NCI-H1105 treated with DMSO at 0.1 percent for 48 hours (cell line): ENCODE measurements at regions not wholly inside any gene's neighbourhood (a gene's known extent, or its start where the extent isn't known, plus 50 kb on each side); places are given as distances from the start of the nearest gene placed in this dataset.
A peak's percentile ranks its signal among the peaks of the same experiment; 100 is the strongest.

Source experiments
- DNase-seq: peaks from one replicate; lab custom pipeline; 2025; lab: John Stamatoyannopoulos, UW

DNA sequence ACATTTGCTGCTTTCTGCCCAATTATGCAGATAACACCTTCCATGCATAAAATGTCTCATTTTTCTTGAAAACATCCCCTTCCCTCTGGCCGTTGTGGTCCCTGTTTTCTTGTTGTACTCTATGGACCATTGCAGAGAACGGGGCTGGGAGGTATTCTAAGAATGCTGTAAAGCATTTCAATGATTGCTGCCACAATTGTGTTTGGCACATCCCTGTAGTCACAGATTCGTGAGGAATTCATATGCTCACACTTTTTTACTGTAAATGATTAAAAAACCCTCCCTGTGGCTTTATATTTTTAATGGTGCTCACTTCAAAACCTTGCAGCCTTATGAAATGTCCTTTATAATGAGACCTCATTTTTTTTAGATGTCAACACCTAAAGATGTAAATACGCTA is 207.2 kb upstream of the GBE1 start:
- DNase-seq = no peak

DNA sequence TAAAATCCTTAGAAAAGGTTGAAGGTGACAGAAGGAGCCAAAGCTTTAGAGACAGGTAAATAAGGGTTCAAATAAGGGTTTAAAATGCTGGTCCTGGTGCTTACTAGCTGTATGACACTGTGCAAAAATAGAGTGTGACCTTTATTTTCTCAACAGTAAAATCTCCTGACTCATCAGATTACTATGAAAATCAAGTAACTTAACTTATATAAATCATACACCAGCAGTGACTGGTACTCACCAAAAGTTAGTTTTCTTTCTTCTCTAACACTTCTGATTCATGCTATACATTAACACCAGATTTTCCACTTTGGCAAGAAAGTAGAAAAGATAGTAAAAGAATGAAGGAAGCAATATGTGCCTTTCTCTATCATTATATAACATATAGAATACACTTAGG is 205.9 kb upstream of the GBE1 start:
- DNase-seq = no peak

DNA sequence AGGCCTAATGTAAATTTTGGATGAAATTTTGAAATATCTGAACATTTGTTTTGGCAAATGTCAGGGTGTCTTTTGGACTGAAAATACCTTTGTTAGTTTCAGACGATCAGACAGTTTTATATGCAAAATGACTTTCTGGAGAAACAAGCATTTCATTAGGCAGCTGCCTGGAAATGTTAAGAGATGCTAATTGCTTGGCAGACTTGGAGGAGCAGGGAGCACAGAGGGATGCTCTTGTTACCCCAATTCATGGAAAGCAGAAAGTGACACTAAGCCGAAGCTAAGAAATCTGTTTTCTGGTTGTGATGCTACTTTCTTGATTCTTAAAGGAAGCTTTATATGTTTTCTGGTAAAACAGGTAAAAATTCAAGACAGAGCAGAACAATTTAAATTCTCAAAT is 204.3 kb upstream of the GBE1 start:
- DNase-seq = no peak

DNA sequence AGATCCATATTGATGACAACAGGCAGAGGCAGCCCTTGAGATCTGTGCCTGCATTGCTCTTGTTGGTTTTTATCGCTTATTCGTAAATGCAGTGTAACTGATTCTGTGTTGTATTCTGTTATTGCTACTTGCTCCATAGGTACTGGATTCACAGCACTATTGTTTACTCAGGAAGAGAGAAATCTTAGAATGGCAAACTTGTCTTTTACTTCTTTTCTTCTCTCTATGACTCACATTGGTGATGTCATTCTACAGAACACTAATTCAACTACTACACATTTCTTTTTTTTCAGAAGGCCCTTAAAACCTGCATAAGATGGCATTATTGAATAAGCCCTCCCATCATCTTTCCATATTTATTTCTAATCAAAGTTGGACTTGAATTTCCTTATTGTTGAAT is 201.0 kb upstream of the GBE1 start:
- no peak for DNase-seq

DNA sequence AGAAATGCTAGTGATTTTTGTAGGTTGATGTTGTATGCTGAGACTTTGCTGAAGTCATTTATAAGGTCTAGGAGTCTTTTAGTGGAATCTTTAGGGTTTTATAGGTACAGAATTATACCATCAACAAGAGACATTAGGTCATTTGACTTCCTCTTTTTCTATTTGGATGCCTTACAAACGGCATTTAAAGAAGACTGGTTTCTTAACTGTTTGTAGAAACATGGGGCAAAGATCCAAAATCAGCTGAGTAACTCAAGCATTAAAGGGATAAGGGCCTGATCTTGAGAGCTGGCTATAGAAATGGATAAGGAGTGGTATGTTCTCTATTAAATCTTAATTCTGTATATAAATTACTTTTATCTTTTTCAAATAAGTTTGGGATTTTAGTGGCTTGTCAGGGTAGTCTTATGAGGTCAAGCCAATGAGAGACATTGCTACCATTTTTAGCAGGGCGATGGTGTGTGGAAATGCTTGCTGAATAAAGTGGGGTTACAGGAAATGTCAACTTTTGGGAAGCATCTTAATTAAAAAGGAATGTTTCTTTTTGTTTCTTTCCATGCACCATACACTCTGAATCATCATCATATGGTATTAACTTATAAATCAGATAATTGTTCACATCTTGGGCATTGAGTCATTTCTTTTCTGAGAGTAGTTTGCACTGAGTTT is 197.7 kb upstream of the GBE1 start:
- no peak for DNase-seq

DNA sequence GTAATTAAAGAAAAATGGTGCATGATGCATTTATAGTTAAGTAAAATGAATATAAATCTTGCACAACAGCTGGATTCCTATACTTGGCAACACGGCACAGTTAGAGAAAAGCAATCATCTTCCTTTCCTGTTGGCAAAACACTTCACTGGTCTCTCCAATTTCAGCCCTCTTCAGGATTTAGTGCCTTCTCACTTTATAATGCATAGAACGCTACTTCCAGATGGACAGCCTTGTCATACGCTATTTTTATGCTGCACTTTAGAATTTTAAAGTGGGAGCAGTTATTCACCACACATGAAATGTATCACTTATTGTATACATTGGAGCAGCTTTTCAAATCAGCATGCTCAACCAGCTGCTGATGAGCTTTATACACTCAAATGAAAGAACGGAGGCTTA is 194.4 kb upstream of the GBE1 start:
- no peak for DNase-seq

DNA sequence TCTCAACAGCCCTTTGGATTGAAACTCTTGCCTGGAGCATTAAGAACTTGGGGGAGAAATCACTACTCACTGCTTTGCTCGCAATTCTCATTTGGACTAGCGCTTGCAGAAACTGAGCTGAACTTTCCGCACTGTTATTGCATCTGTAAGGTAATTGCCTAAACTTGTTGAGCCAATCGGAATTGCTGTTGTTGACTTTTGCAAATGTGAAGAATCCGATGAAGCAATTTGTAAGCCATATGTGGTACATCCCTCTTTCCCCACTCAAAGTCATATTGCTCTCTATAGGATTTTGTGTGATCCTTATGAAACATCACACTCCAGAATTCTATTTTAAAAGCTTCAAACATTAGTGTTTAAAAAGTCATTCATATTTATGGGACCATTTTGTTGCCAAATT is 191.7 kb upstream of the GBE1 start:
- no peak for DNase-seq

DNA sequence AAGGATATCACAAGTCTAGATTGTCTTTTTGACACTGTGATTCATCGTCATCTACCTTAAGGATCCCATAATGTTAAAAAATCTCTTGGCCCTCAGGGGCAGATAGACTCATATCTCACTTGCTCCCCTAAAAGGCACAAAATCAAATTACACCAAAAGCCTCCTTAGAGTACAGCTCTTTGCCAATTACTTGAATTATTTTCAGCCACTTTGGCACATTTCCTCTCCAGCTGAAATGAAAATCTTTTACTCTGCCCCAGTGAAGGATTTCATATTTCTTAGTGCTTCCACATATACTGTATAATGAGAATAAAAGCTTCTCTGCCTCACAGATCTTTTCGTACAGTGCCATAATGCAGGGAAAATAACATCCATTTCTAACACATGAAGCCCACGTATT is 190.7 kb upstream of the GBE1 start:
- no peak for DNase-seq

DNA sequence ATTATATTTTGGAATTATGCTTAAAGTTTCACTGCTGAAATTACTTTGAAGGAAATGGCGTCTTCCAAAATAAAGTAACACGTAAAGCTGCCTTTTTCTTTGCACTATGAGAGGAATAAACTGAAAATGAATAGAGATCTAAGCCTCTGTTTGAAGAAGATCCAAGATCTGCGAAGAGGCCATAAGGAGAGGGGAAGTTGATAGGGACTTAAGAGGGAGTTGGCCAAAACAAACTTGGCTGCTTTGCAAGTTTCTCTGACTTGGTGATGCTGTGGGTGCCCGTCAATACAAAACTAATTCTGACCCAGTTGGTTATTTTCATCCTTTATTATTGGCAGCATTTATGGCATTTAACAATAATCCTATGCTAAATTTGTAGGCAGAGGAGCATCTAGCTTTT is 190.2 kb upstream of the GBE1 start:
- no peak for DNase-seq

DNA sequence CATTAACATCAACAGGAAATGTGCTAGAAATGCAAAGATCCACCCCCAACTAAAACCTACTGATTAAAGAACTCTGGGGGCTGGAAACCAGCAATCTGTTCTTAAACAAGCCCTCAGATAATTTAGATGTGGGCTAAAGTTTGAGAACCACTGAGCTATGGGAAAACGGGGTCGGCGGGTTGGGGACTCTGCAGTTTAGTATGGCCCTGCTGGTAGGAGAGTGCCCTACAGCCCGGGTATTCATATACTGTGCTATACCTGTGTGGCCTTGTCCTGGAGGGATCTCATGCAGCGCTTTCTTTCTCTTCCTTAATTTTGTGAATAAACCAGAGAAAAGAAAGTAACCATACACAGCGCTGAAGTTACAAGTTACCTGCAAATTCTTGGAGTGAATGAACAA is 189.7 kb upstream of the GBE1 start:
- no peak for DNase-seq

DNA sequence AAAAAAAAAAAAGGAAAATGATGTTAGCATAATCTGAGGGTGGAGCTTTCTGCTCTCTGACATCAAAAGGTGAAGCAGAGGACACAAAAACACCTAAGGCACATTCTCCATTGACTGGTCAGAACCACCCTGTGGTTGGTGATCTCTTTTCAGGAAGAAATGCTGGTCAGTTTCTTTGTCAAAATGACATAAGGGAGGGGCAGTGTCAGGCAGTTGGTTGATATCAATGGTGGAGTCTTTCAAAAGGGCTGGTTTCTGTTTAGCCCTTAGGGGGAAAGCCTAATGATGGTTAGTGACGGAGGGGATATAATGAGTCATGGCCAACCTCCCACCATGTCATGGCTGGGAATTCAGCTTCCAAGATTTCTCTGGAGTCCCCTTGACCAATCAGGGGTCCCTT is 185.9 kb upstream of the GBE1 start:
- no peak for DNase-seq

DNA sequence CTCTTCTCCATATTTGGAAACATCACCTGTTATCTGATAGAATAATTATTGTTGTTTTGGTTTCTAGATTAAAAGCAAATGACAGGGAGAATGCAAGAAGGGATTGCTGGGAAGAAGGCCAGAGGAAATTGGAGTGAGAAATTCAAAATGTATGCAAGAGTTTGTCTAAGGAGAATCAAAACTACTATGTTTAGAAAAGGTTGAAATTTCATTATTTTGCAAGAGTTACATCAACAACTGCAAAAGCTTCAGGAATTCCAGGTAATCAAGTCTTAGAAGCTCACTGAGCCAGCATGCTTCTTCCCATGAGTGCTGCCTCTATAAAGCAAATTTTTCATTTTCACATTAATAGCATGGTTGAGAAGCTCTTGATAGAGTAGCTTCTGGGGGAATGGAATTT is 177.2 kb upstream of the GBE1 start:
- DNase-seq = no peak

DNA sequence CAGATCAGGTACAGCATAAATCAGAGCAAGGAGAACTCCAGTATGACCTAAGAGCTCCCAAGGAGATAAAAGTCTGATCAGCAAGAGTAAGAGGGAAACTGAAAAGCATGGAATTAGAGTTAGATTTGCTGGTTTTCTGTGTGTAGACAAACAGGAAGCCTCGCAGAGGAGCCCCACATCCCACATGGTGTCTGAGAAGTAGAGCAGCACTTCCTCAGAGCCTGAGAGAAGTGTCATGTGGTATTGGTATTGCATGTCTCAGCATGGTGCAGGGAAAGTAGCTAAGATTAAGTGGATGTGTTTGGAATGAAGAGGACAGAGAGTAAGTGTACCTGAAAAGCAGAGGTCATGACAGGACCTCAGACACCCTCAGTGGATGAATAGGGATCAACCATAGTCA is 175.4 kb upstream of the GBE1 start:
- no peak for DNase-seq

DNA sequence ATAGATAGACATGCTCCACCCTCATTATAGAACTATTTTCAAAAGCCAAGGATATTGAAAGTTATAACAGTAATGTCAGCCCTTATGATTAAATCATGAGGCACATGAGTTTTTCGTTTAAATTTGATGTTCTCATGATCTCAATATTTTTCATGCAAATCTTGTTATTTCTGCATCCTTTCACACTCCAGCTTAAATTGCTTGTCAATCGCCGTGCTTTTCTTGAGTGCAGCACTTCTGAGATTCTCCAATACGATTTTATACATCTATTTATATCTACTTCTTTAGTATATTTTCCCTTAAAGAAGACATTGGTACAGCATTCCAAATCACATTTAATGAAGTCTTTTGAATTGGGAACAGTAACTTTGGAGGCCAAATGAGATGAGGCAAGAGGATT is 171.2 kb upstream of the GBE1 start:
- no peak for DNase-seq

DNA sequence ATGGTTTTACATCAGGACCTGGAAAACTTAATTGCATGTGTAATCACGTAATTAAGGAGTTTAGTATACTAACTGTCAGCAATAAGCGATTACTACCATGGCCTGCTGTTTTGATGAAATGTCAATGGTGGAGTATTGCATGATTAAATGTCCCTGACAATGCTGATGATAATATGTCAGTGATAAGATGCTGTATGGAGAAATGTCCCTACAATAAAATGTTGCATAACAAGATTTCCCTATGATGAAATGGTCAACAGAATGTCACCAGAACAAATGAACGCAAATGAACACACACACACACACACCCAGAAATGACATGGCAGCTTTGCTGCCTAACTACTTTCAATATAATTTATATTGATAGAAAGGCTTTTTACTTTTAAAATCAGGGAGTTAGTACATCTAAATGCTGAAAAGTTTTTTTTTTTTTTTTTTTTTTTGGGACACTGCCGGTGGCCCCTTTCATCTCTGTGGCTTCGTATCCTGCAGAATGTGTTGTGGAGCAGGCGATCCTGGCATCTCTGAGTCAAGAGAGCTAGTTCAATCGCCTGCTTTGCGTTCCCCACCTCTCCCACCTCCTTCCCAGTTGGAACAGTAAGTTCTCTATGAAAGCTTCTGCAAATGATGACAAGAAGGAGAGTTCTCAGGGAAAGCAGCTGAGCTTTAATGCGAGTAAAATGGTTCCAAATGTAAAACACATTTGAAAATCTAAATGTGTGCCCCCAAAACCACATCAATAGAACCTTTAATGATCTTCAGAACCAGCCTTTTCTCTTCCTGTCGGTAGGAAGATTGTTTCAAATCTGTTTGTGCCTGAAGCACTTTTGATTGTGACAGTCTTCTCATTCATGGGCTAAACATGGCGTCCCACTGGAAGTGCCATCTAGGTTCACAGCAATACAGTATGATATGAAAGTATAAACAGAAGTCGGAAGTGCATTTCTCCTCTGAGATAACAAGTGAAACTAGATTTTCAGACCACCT is 170.1 kb upstream of the GBE1 start:
- no peak for DNase-seq

DNA sequence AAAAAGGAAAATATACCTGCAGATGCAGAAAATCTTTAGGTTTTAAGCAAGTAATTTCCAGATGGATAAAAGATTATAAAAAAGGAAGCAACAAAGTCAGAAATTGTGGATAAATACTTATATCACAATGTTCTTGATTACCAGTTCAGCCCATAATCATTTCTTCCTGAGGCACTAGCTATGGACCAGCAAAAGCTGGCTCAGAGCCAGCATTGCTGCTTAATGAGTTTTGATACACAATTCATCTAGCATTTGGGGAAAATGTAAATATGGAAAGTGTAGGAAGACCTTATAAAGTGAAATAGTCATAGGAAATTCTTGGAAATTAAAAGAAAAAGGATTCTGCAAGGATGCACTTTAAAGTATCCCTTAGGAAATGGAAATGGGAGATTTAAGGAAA is 168.3 kb upstream of the GBE1 start:
- DNase-seq = peak; percentile 33

DNA sequence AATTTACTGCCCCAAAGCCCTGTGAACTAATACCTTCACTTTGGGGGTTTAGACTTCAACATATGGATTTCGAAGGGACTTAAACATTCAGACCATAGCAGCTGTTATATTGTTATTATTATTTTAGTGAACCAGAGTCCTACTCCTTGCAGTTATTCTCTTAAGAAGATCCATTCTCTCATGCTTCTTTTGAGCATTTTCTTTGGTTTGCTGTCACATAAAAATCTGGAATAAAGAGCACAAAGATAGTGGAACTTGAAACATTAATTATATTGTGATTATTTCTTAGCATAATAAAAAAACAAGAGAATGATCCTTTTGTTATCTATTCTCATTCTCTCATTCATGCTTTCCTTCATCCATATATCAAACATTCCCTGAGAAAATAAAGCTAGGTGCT is 166.4 kb upstream of the GBE1 start:
- no peak for DNase-seq

DNA sequence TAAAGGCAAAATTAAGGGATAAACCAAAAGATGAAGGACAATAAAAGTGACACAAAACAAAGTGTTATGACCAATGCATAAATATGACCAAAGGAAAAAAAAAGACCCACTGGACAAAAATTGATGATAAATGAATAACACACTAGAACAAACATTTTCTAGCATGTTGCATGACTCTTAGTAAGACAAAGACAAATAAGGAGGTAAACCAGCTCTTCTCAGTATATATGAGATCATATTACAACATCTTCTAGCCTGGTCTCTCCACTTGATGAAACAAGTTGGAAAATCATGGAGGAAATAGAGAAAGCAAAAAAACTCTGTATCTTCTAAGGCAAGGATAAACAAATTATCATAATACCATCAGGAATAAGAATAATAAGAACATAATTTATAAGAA is 163.9 kb upstream of the GBE1 start:
- no peak for DNase-seq

DNA sequence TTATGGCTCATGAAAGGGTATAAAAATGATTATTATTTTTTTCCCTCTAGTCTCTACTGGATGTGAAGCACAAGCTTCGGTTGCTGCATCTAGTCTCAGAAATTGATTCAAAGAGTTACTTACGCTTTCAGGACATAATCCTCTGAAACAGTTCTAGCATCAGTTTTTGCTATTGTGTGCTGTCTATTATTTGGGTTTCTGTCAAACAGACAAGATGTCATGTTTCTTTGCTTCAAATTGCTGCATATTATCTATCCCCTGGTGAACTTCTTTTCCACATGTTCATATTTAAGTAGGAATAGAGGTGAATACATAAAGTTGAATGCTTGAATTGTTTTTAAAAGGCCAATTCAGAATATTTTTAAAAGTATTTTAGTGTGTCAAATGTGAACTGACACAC is 161.6 kb upstream of the GBE1 start:
- no peak for DNase-seq

DNA sequence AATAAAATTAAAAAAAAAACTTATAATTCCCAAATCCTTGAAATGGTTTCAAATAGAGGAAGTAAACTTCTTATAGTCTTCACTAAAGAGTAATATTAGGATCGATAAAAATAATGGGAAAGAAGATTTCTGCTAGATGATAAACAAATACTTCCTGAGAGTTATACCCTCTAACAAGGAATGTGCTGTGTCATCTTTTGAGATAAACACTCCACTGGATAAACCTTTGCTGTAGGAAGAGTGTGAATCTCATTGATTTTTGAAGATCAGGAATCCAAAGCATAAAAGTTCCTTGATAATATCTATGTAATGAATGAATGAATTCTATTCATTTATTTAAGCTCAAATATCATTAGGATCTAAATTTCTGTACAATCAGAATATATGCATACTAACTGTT is 161.0 kb upstream of the GBE1 start:
- DNase-seq = no peak

DNA sequence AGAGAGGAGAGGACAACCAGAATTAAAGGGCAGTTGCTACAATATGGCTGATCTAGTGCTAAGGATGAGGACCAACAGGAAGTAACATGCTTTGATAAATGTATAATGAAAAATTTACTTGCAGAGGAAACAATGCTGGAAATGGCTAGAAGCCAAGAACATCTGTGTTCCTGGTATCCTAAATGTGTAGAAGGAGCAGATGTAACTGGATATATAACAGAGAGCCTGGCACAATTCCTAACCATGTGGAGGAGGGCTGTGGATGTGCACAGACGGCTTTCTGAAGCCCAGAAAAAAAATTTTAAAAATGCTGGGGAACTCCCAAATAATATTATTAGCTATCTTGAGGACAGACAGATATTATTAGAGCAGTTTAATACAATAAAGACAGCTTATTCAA is 159.4 kb upstream of the GBE1 start:
- peak; percentile 45 for DNase-seq

DNA sequence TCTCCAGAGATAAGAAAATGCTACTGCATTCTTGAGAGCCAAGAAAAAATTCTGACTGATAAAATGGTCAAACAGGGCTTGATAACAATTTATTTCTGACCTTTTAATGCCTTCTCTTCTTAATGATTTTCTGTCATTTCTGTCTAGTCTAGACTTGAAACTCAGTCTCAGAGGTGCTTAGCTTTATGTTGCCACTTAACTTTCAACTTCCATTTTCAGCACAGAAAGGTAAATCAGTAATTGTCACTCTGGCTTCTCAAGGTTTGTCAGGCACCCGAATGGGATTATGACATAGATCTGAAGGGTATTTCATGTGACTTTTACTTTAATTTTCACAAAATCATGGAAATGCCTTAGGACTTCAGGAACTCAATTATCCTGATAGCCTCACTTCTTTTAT is 155.4 kb upstream of the GBE1 start:
- DNase-seq = no peak

DNA sequence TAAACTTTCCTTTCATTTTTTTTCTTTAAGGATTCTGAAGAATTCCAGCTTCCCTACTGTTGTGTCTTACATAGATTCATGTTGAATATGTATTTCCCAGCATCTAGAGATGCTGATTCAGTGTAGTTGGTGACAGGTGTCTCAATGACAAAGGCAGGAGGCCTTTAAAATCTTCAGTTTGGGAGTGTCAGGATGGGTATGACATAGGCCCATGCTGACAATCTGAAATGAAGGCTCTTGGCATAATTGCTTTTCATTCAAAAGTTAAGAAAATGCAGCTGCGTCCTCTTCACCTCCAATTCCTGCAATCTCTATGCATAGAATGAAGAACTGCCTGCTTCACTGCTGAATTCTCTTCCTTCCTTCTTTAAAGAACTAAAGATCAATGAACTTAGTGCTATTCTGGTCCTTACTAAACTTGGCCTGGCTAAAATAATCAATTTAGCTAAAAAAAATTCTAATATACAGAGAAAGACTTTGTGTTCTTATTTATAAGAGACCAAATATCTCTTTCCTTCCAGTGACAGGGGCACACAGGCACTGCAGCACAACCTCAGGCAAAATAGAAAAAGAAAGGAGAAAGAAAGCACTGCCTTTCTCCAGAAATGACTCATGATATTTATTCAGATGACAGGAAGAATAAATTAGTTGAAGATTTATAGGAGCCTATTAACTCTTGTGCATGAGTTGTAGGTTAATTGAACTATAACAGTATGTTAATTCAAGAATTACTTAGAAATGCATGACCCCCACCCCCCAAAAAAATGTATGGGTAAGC is 152.6 kb upstream of the GBE1 start:
- no peak for DNase-seq
